NCI-H748 treated with DMSO at 0.1 percent for 48 hours (cell line): ENCODE measurements at regions not wholly inside any gene's neighbourhood (a gene's known extent, or its start where the extent isn't known, plus 50 kb on each side); places are given as distances from the start of the nearest gene placed in this dataset.
A peak's percentile ranks its signal among the peaks of the same experiment; 100 is the strongest.

ENCODE experiments used
- DNase-seq: peaks from one replicate; lab custom pipeline; 2025; lab: John Stamatoyannopoulos, UW

DNA sequence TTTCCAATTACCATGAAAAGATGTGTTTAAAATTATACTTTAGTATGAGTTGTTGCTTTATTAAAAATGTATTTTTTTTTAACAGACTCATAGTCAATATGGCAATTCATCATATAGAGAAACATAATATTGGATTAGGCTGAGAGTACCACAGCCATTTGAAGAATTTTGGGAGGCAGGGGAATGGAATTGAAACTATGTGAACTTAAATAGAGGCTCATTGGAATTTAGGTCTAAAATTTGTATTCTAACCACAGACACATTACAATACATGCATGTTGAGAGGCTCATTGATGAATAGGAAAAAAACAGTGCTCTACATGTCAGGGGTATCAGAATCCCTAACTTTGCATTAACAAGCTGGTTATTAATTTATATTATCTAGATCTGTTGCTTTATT is 269.6 kb downstream of the DKK2 start:
- no peak for DNase-seq

DNA sequence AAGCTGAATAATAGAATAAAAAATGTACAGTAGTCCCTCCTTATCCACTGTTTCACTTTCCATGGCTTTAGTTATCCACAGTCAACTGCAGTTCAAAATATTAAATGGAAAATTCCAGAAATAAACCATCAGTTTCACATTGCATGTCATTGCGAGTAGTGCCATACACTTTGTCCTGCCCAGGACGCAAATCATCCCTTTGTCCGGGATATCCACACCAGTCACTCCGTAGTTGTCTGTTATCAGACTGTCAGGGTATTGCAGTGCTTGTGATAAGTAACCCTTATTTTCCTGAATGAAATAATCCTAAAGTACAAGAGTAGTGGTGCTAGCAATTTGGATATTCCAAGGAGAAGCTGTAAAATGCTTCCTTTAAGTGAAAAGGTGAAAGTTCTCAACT is 271.3 kb downstream of the DKK2 start:
- DNase-seq: no peak

DNA sequence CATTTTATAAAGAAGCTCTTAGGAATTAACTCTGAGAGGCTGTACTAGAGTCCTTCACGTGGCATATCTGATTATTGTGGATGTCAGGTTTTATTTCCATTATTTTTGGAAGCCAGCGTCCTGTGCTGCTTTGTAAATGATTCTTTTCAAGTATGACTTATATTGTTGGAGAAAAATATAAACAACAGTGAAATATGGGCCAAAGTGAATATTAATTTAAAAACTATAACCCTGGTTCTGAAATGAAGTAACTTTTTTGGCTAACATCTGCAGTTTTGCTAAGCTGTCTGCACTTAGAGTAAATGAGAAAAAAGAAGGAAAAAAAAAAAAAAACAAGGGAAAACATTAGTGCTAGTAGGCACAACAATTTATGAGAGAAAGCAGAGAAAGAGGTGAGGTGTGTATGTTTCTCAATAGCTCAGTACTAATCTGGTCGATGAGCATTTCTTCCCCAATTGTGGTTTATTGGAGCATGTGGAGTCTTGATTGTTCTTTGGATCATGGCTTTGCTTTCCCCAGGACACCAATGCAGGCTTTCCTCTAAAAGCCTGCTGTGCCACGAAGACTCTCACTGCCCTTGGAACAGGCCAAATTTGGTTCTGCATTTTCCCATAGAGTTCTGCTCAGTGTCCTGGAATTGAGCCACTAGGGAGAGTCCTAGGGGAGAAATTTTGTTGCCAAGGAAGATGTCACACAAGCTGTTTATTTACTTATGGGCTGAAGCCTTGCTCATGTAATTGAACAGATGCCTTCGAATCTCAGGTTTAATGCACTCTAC is 273.3 kb downstream of the DKK2 start:
- peak; percentile 3 for DNase-seq

DNA sequence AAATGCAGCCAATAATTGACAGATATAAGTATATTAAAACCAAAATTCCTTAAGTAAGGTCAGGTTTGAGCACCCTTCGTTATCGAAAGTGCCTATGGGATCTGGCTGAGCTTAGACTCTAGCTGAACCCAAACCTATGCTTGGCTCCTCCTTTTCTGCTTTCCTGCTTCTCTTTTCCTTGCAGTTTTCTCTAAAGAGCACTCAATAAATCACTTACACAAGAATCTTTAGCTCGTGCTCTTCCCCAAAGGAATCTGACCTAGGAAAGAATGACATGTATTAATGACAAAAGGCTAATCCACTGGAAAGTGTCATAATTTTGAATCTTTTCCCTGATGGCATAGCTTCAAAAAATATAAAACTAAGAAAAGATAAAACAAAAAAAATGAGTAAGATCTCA is 282.7 kb downstream of the DKK2 start:
- DNase-seq: no peak

DNA sequence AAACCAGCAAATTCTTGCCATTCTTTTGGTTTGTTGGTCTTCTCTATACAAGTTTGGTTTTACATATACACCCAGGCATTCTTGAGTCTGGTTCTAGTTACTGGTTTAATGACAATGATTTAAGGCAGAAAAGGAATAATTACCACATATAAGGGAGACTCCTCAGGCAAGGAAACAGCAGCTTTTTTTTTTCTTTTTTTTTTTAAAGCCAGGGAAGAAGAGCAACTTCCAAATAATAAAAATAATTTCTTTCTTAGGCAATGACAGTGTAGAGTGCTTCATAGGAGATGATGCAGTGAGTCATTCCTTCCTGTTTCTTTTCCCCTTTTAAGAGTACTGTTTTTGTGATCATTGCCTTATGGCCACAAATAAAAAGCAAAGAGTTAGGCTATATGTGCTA is 289.7 kb downstream of the DKK2 start:
- no peak for DNase-seq

DNA sequence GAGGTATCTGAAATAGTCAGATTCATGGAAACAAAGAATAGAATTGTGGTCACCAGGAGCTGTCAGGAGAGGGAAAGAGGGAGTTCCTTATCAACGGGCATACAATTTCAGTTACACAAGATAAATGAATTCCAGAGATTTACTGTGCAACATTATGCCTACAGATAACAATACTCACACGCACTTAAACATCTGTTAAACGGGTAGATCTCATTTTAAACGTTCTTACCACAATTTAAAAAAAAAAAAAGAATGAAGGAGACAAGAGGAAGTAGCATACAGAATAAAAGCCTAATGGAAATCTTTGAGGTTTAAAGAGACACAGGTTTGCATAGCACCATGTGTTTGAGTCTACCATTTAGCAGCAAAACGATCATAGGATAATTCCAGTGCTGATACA is 298.0 kb downstream of the DKK2 start:
- no peak for DNase-seq

DNA sequence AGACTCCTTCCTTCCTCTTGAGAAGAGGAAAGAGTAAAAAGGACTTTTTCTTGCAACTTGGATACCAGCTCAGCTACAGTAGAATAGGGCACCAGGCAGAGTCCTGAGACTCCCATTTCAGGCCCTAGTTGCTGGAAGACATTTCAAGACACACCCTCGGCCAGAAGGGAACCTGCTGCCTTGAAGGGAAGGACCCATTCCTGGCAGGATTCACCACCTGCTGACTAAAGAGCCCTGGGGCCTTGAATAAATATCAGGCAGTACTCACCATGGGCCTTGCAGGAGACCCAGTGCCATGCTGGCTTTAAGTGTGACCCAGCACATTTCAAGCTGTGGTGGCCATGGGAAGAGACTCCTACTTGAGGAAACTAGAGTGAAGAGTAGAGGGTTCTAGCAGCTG is 317.6 kb downstream of the DKK2 start:
- no peak for DNase-seq

DNA sequence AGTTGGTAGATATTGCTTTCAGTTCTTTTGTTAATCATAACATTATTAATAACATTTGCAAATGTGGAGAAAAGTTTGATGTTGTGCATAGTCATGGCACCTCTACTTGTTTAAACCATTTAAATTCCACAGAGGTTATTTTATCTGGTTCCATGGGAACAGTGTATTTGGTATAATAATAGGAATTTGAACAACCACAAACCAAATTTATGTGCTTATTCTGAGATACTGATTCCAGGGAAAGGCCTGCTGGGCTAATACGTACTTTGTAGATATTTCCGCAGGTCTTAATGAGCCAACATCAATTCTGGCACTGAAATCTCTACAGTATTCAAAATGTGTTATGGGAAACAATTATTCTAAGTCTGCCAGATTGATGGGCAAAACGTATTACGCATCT is 319.0 kb downstream of the DKK2 start:
- no peak for DNase-seq

DNA sequence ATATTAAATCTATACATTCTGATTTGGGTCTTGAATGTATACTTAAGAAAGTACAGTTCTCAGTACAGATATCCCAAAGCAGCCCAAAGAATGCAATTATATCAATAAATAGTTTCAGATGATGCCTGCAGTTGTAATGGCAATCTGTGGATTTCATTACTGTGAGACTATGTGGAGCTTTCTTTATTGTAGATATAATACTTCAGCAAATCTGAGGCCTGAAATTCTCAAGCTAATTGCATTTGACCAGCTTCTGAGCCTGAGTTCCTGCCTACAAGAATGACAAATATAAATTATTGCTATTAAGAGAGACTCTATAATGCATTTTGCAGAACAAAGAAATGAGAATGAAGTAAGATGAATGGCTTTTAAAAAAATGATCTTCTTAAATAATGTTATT is 320.3 kb downstream of the DKK2 start:
- no peak for DNase-seq

DNA sequence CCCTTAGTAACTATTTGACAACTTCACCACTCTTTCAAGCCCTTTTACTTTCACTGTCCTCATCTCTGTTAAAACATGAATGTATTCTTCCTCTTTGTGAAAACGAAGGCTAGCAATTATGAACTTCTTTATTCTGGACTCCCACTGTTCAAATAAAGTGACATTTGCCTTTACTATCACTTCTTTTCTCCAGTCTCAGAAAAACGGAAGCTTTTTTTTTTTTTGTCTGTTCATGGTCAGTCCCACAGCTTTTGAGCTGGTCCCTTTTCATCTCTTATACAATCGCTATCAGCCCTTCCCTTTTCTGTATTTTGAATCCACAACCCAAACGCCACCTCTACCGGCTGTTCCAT is 327.7 kb downstream of the DKK2 start:
- no peak for DNase-seq

DNA sequence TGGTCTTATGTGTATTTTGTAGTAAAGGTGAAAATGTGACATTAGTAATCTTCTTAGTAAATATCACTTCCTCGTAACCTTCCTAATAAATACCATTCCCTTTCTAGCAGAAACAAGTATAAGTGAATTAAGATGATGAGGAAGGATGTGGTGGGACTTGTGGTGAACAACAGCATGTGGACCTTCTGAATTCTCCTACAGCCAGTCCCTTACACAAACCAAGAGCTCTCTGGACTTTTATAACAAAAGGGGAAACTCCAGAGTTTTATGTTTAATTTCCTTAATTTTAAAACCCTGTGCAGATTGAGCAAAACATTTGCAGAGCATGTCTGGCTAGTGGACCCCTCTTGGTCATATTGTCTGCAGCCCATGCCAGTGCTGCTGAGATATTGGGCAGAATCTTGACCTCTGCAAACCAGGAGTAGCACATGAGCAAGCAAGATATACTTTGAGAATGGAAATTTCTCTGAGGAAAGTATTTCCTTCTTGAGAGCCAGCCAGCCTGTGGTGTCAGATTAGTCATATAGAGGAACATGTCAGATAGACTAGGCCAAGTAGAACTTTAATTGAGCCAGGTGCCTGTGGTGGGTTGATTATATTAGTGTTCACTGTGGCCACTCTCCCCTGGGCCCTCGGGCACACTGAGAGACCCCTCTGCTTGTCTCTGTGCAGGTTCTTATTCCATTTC is 328.2 kb downstream of the DKK2 start:
- DNase-seq: no peak

DNA sequence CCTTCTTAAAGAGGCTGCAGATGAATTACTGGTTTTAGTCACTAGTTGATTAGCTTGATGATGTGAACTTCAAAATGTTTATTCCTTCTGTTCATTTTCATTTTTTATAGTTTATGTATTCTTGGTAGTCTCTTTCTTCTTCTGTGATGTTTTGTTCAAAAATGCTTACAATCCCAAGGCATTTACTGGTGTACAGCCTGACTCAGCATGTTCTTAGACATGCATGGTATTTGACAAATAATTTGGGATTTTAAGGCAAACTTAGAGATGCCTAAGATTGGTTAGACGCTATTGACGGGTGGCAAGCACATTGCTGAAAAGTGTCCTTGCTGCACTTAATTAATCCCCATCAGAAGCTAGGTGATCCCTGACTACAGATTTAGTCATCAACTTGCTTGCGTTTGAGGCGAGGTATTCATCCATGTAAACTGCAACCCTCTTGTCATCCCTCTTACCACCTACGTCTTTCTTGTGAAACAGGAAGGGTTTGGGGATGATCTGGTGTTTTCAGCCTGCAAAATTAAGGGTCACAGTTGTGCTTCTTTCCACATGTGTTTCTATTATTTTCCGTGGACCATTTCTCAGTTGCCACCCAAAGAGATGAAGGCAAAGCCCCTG is 331.8 kb downstream of the DKK2 start:
- no peak for DNase-seq

DNA sequence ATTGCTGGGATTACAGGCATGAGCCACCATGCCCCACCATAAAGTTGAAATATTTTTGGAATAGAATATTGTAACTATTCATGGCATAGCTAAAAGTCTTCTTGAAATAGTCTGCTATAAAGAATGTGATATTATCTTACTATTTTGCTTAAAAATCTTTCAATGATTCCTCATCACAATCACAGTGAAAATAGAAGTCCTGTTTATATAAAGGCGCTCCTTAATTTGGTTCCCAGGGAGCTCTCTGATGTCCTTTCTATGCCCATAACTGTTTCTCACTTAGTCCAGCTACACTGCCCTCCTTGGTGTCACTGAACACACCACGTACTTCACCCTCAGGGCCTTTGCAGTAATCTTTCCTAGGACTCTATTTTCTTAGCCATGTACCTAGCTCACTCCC is 331.7 kb upstream of the GIMD1 start:
- no peak for DNase-seq

DNA sequence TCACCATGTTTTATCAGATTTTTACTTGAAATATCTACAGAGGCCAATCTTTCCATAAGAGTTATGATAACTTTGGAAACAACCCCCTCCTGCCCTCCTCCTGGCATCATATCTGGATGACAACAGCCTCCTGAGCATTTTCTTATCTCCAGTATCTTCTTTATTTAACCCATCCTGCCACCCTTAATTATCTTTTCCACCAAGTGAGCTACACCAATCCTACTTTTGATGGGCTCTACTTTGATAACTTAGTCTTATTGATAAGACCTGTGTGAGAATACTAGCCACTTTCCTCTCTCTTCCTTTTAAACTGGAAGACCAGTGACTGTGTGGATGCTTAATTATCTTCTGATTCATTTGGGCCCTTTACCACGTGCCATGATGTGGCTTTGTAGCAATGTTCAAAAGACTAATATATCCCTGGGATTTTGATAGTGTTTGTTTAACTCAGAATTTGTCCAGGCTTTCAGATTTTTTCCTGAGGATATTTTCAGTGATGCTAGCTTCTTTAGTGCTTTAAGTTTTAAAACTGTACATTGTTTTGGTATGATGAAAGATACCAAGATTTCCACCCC is 330.1 kb upstream of the GIMD1 start:
- DNase-seq: no peak

DNA sequence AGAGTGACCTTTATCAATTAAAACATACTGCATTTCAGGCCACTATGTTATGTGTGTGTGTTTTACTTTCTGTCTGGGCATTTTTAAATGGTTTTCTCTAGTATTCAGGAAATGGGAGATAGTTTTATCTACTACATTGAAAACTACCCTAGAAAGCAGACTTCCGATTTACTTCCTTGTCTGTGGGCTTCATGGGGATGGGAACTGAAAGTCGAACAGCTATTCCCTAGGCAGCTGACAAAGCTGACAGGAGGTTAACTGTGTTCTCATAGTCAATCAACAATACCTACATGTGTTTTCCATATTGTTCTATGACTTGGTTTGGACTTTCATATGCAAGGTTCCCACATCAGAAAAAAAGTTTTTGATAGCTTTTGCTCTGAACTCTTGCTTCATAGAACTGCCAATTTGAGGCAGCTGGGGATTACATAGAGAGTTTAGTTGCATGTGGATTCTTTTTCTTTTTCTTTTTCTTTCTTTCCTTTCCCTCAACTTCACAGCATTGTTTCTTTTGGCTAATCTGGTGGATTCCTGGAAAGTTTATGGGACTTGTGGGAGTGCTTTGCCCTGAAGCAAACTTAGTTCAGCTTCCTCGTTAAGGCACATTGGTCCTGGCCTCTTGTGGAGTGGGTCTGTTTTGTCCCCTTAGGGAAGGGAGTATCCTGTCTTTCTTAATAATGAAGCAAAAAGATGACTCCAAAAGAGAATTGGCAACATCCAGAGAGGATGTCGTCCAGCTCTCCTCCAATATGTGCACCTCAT is 327.1 kb upstream of the GIMD1 start:
- no peak for DNase-seq

DNA sequence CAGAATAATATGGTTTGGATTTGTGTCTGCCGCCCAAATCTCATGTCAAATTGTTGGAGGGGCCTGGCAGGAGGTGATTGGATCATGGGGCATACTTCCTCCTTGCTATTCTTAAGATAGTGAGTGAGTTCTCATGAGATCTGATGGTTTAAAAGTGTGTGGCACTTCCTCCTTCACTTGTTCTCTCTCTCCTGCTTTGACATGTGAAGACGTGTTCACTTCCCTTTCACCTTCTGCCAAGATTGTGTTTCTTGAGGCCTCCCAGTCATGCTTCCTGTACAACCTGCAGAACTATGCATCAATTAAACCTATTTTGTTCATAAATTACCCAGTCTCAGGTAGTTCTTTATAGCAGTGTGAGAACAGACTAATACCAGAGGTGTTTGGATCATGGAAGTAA is 325.7 kb upstream of the GIMD1 start:
- DNase-seq: no peak

DNA sequence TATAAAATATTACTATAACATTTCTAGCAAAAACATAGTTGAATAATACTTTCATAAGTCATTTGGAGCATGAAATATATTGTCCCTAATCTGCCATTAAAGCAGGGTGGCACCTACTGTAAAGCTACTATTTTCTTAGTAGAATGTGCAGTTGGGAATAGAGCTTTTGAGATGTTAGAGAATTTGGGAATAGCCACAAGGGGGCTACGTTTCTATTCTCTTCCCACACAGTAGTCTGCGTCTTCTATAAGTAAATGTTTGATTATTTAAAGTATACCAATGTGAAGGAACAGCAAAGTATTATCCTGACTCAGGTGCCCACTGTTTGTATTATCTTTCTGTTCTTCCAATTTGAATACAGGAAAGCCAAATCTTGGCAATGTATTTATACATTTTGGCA is 323.2 kb upstream of the GIMD1 start:
- DNase-seq: no peak

DNA sequence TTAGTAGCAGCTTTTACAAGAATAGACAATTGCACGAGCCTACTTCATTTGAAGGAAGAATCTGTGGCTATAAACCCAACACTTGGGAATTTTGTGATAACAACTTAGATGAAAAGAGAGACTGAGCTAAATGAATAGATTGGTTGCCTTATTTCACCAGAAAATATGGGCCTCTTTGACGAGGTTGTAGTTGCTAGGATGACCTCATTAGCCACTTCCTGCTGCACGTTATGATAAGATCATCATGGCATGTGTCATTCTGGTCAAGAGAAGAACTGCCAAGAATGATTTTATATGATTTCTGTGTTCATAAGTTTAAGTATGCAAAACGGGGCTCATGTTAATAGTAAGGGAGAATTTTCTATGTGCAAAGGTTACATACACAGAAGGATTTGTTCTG is 321.9 kb upstream of the GIMD1 start:
- DNase-seq: no peak

DNA sequence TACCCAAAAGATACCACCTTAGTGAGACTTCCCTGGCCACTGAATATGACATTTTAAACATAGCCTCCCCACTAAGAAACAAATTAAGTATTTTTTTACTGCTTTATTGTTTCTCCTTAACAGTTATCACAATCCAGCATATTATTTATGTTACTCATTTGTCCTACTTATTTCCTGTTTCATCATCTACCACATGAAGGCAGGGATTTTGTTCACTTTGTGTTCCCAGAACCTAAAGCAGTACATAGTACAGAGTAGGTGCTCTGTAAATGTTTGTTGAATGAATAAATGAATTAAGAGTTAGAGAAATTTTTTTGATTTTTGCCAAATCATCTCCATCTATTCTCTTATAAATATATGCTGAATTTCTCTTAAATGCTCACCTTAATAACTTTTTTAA is 318.4 kb upstream of the GIMD1 start:
- DNase-seq: no peak

DNA sequence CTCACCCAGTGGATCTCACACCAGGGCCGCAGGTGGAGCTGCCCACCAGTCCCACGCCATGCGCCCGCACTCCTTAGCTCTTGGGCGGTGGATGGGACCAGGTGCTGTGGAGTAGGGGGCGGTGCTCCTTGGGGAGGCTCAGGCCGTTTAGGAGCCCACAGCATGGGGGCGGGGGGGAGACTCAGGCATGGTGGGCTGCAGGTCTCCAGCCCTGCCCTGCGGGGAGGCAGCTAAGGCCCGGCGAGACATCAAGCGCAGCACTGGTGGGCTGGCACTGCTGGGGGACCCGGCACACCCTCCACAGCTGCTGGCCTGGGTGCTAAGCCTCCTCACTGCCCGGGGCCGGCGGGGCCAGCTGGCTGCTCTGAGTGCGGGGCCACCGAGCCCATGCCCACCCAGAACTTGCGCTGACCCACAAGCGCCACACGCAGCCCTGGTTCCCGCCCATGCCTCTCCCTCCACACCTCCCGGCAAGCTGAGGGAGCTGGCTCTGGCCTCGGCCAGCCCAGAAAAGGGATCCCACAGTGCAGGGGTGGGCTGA is 312.9 kb upstream of the GIMD1 start:
- DNase-seq: no peak

DNA sequence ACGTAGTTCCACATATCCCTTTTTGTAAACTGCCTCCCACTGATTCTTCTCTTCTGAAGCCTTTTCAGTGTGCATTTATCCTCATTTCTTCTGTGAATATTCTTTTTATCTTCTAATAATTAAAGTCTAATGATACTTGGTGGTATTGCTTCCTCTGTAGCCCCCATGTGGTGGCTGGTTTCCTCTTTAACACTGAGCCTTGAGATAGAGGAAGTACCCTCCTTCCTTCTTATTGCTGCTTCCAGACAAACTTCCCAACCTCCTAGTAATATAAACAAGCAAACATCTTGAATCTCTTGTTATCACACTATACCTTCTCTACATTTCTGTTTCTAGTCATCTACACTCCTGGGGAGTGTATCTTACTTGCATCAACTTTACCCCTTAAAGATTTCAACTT is 310.5 kb upstream of the GIMD1 start:
- DNase-seq: no peak

DNA sequence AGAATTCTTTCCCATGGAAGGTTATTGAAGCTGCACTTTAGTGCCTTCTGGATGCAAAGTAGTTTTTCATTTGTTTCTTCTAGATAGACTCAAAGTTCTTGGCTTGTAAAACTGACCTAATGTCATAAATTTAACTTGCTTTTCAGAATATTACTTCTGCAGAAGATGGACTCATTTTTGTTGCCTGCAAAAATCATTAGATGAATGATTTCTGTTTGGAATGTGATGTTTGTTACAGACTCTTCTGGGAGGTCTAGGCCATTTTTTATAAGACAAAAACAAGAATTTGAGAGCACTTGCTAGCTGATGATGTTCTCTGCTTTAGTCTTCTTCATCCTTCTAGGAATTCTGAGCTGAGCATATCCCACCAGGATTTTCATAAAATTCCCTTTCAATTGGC is 308.6 kb upstream of the GIMD1 start:
- no peak for DNase-seq
